ENCODE measurements at regions not wholly inside any gene's neighbourhood (a gene's known extent, or its start where the extent isn't known, plus 50 kb on each side); places are given as distances from the start of the nearest gene placed in this dataset.

DNA sequence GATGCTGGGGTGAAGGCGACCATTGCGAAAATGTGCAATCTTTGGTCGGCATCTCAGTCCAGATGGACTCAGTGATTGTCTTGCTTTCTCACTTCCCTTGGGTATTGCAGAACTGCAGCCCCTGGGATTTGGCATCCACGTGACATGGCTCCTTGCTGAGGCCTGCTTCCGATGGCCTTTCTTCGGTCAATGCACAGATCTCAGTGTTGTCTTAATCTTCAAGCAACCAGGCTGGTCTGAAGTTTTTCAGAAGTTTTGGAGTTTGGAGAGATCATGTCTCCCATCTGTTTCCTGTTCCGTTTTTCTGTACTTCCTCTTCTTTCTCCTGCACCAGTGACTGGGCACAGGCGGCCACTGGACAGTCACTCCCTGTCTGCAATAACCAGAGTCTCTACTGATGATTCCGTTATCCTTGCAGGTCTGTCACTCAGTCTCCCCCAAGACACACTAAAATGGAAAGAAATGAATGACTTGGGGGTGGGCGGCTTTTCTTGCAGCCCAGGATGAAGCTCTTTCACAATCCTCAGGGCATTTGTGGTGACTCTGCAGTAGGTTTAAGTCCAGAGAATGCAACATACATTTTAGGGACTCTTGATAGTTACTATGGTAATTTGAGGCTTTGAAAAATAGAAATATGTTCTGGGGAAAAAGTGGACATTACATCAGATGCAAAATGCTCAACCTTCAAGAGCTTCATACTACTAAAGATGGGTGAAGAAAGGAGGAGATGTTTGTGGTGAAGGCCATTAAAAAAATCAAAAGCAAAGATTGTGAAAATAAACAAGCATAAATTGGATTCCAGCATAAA, 106.3 kb upstream of the ZFHX3 start:
- no peaks in the 10 kb centered on the region for H3K4me1 Mint-ChIP-seq
- H3K4me3 Mint-ChIP-seq = no peak overlapping the region
- ChIA-PET POLR2A (no interaction called here), CTCF (interaction anchor here (1.2 kb wide), 1 partner anchor 191 kb away, joined by 5 read pairs; no protein-coding TSS in a partner anchor)
- peaks cover 6% of the 10 kb centered on the region for H3K27me3 Mint-ChIP-seq
- no peaks in the 10 kb centered on the region for H3K9me3 Mint-ChIP-seq
- no peak for DNase-seq
- H3K27ac Mint-ChIP-seq = no peak overlapping the region
- no peaks in the 10 kb centered on the region for H3K36me3 Mint-ChIP-seq (ENCODE audit: low read depth)

DNA sequence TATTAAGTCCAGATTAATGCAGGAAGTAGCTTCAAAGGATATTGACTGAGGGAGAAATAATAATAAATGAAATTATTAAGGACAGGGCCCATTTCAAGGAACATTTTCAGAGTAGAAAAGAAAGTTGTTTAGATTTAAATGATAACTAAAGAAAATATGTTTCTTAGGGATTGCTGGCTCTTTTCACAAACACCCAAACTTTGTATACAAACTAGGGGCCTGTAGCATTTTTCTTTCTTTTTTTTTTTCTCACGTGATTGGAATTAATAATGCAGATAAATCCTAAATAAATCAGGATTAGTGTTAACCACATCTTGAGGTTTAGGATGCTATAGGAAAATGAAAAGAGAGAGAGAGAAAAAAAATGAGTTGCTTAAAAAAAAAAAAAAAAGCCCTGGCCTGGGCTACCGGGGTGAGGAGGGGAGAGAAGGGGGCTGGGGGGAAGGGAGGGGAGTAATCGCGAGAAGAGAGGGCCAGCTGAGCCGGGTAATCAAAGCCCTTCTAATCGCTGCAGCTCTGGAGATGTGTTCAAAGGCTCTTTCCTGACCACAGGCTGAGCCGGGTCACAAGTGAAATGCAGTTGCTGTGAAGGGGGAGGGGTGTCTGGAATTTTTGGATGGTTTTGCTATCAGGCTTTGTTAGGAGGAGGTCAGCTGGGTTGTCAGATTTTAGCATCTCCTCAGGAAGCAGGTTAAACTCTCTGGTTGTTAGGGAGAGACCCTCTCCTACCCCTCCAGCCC, 104.6 kb upstream of the ZFHX3 start:
- no peaks in the 10 kb centered on the region for H3K4me1 Mint-ChIP-seq
- ChIA-PET CTCF (no interaction called here), POLR2A (no interaction called here)
- no peaks in the 10 kb centered on the region for H3K9me3 Mint-ChIP-seq
- DNase-seq = no peak
- H3K27me3 Mint-ChIP-seq = peaks cover 6% of the 10 kb centered on the region
- no peak overlapping the region for H3K27ac Mint-ChIP-seq
- no peaks in the 10 kb centered on the region for H3K36me3 Mint-ChIP-seq (ENCODE audit: low read depth)
- no peak overlapping the region for H3K4me3 Mint-ChIP-seq

DNA sequence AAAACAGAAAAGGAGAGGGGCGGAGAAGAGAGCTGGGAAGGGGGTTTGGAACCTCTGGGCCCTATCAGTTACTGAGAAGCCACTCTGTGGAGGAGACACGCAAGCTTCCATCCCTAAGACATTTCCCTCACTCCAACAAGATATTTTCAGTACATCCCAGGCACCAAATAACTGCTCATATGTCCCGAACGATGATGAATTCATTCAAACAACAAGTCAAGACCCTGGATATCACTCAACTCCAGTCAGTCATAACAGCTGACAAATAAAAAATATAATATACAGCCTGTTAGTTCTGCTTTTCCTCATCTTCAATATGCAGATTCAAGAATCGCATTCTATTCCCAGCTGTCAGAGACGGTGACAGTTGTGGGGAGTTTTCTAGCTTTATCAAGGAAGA, 104.0 kb upstream of the ZFHX3 start:
- Mint-ChIP-seq H3K4me3 (no peak overlapping the region), H3K36me3 (ENCODE audit: low read depth) (no peaks in the 10 kb centered on the region), H3K27ac (no peak overlapping the region), H3K4me1 (no peaks in the 10 kb centered on the region), H3K27me3 (peaks cover 6% of the 10 kb centered on the region), H3K9me3 (no peaks in the 10 kb centered on the region)
- DNase-seq = no peak
- ChIA-PET POLR2A (no interaction called here), CTCF (no interaction called here)

DNA sequence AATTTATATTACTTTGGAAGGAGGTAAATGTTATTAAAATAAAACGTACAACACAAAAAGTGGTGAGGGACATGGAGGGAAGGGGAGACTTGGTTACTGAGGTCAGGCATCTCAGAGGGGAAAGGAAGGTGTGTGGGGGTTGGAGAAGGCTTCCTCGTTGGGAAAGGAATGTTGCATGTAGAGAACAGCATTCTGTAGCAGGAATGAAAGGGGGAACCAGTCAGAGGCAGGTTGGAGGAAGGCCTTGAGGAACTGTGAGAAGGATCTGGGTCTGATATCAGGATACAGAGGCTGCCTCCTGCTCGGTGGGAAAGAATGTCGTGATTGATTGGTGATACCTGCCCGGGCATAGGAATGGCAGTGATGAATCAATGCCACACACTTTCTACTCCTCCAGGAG, 103.3 kb upstream of the ZFHX3 start:
- no peaks in the 10 kb centered on the region for H3K4me1 Mint-ChIP-seq
- H3K27ac Mint-ChIP-seq = no peak overlapping the region
- POLR2A ChIA-PET = no interaction called here
- H3K9me3 Mint-ChIP-seq = no peaks in the 10 kb centered on the region
- CTCF ChIA-PET = no interaction called here
- no peak for DNase-seq
- H3K27me3 Mint-ChIP-seq = peaks cover 6% of the 10 kb centered on the region
- no peaks in the 10 kb centered on the region for H3K36me3 Mint-ChIP-seq (ENCODE audit: low read depth)
- H3K4me3 Mint-ChIP-seq = no peak overlapping the region

DNA sequence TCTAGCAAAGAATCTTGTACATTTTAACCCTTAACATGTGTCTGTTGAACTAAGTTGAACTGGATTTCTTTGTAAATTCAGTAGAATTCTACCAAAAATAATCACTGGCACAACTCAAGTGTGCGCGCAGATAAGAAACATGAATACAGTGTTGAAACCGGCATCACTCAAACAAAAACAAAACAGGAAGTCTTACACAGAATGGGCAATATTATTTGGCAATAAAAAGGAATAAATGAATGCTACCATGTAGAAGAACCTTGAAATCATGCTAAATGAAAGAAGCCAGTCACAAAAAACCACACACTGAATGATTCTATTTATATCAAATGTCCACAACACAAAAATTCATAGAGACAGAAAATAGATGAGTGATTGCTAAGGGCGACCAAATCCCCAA, 102.9 kb upstream of the ZFHX3 start:
- H3K4me1 Mint-ChIP-seq = no peaks in the 10 kb centered on the region
- no peaks in the 10 kb centered on the region for H3K9me3 Mint-ChIP-seq
- H3K4me3 Mint-ChIP-seq = no peak overlapping the region
- no peaks in the 10 kb centered on the region for H3K36me3 Mint-ChIP-seq (ENCODE audit: low read depth)
- no peak for DNase-seq
- peaks cover 6% of the 10 kb centered on the region for H3K27me3 Mint-ChIP-seq
- ChIA-PET POLR2A (no interaction called here), CTCF (no interaction called here)
- H3K27ac Mint-ChIP-seq = no peak overlapping the region

DNA sequence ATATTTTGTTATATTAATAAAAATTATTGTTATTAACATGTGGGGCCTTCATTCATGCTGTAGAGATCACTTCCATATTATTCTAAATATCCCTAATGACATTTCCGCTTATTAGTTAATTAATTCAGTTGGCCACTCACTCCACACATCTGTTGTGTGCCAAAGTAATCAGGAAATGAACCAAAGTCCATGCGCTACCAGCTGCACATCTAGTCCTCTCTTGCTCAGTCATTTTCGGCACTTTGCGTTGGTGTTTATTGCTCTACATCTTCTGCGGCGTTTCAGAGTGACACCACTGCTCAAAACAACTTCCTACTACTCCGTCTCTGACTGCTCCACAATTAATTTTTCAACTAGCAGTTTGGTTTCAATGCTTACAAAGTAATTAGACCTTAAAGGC, 101.4 kb upstream of the ZFHX3 start:
- H3K4me1 Mint-ChIP-seq = no peaks in the 10 kb centered on the region
- CTCF ChIA-PET = no interaction called here
- H3K4me3 Mint-ChIP-seq = no peak overlapping the region
- no peak overlapping the region for H3K27ac Mint-ChIP-seq
- DNase-seq = no peak
- H3K36me3 Mint-ChIP-seq (ENCODE audit: low read depth) = no peaks in the 10 kb centered on the region
- H3K27me3 Mint-ChIP-seq = peaks cover 2% of the 10 kb centered on the region
- no peaks in the 10 kb centered on the region for H3K9me3 Mint-ChIP-seq
- POLR2A ChIA-PET = no interaction called here

DNA sequence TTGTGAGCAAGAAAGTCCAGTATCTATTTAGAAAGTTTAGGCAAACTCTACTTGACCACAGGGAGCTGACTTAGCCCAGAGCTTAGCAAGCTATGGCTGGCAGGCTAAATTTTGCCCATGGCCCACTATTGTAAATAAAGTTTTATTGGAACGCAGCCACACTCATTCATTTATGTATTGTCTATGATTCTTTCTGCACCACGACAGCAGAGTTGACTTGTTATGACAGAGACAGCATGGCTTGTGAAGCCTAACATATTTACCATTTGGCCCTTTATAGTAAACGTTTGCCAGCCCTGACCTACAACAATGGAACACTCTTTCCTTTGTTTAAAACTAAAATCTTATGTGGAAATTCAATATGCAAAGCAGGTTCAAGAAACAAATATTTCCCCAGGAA, 100.0 kb upstream of the ZFHX3 start:
- ChIA-PET POLR2A (no interaction called here), CTCF (no interaction called here)
- Mint-ChIP-seq H3K9me3 (no peaks in the 10 kb centered on the region), H3K4me1 (no peaks in the 10 kb centered on the region), H3K27ac (no peak overlapping the region), H3K4me3 (no peak overlapping the region), H3K36me3 (ENCODE audit: low read depth) (no peaks in the 10 kb centered on the region), H3K27me3 (no peaks in the 10 kb centered on the region)
- DNase-seq = no peak

DNA sequence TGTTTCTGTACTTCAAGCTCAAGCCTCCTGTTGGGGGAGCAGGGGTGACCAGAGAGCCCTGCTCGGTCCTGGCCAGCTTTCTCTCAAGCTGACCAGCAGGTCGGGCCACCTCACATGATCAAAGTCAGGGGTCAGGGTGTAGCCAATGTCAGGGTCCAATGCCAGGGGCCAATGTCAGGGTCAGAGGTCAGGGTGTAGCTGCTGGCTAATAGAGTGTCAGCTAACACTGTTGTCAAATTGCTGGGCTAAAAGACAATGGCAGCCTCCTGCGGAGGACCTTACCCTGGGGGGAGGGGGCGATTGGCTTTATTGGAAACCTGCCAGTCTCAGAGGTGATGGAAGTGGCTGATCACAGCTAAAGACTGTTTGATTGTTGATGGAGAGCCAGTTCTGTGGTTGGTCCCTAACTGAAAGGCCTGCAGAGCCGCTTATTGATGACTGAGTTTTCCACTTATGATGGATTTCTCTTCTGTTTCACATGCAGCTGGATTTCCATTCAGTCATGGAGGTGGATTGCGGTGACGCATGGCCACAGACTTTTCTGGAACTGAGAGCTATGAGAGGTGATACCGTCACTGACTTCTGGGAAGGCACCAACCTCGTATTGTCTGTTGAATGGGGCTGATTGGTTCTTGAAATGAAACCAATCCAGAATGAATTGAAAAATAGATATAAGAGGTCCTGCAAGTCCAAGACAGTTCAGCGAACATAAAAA, 97.4 kb upstream of the ZFHX3 start:
- Mint-ChIP-seq H3K4me3 (no peak overlapping the region), H3K27ac (no peak overlapping the region), H3K4me1 (no peaks in the 10 kb centered on the region), H3K9me3 (no peaks in the 10 kb centered on the region), H3K27me3 (no peaks in the 10 kb centered on the region), H3K36me3 (ENCODE audit: low read depth) (no peaks in the 10 kb centered on the region)
- ChIA-PET POLR2A (no interaction called here), CTCF (interaction anchor here (0.5 kb wide), 1 partner anchor 11 kb away, joined by 4 read pairs; no protein-coding TSS in a partner anchor)
- no peak for DNase-seq

DNA sequence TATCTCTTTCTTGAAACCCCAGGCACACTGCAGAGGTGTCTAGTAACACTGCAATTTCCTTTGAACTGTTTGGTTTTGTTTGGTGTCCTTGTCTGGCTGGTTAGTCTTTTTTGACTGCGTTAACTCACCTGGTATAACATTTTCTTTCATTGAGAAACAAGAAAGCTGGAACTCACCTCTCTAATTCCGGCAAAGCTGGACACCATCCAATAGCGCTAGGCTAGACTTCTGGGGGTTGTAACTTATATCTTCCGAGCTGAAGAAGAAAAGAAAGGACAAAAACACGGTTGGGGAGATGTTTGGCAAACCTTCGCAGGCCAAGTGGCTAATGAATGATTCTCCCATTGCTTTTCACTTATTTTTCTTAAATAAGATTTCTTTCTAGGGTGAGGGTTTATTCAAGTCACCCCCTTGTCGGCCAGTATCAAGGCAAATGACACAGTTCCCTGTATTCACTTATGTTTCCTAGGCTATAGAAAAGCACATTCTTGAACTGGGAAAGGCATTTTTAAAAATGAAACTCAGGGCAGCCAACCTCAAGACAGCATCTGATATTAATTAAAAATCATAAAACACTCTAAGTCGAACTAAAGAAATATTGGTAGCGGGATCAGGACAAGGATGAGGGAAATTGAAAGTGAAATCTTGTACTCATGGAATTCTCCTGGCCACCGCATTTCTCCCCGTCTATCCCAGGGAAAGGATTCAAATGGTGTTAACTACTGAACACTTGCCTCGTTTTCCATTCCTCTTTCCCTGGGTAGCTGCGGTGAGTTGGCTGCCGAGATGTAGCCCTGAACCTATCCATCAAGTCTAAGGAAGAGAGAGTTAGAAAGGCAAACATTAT, 95.9 kb upstream of the ZFHX3 start:
- H3K27ac Mint-ChIP-seq = no peak overlapping the region
- ChIA-PET CTCF (no interaction called here), POLR2A (no interaction called here)
- H3K27me3 Mint-ChIP-seq = no peaks in the 10 kb centered on the region
- no peak for DNase-seq
- no peaks in the 10 kb centered on the region for H3K9me3 Mint-ChIP-seq
- no peaks in the 10 kb centered on the region for H3K4me1 Mint-ChIP-seq
- no peaks in the 10 kb centered on the region for H3K36me3 Mint-ChIP-seq (ENCODE audit: low read depth)
- H3K4me3 Mint-ChIP-seq = no peak overlapping the region

DNA sequence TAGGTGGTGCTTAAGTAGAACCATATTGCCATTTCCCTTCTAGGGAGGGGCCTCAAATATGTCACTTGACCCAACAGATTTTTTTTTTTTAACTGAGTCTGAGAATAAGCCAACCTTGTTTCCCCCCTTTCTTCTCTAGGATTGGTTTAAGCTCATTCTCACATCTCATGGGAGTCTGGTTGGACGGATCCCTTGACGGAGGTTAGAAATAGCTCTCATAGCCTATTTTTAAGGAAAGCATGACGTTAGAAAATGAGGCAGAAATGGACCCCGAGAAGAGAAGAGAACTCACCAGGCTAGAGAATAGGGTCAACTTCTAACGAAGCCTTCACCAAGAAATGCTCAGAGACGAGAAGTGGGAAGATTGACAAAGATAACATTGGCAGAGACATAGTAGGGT, 95.1 kb upstream of the ZFHX3 start:
- Mint-ChIP-seq H3K4me3 (no peak overlapping the region), H3K9me3 (no peaks in the 10 kb centered on the region), H3K36me3 (ENCODE audit: low read depth) (no peaks in the 10 kb centered on the region), H3K27ac (no peak overlapping the region), H3K27me3 (no peaks in the 10 kb centered on the region), H3K4me1 (no peaks in the 10 kb centered on the region)
- CTCF ChIA-PET = no interaction called here
- POLR2A ChIA-PET = no interaction called here
- DNase-seq = no peak

DNA sequence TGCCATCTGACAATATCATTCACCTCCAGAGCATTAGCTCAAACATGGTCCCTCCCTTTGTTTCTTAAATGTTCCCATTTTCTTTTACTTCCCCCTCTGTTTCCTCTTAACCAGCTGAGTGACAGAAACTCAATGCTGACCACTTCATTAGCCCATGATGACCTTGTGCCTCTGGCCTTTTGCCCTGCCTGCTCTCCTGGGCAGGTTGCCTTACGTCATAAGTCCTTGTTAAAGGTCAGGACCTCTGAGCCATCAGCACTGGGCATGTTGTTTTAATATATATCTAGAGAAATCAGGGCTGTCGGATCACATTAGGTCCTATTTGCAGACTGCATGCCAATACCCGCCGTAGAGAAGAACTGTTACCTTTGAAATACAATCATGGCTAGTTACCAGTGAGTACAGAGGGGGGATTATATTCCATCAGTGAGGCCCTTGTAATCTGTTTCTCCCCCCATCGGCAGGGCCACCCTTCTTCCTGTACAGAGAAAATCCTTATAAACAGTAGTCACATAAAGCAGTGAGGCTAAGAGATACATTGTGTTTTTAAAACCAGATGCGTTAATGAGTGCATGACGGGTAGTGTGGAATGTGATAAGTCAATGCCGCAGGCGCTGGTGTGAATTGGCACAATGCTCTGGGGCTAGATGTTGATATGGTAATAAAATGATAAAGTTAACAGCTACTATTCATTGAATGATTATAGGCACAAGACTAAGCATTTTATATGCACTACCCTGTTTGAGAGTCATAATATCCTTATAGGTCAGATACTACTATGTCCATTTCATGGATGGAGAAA, 94.3 kb upstream of the ZFHX3 start:
- no peak for DNase-seq
- Mint-ChIP-seq H3K36me3 (ENCODE audit: low read depth) (no peaks in the 10 kb centered on the region), H3K4me3 (no peak overlapping the region), H3K9me3 (no peaks in the 10 kb centered on the region), H3K4me1 (no peaks in the 10 kb centered on the region), H3K27me3 (no peaks in the 10 kb centered on the region), H3K27ac (no peak overlapping the region)
- ChIA-PET CTCF (no interaction called here), POLR2A (no interaction called here)

DNA sequence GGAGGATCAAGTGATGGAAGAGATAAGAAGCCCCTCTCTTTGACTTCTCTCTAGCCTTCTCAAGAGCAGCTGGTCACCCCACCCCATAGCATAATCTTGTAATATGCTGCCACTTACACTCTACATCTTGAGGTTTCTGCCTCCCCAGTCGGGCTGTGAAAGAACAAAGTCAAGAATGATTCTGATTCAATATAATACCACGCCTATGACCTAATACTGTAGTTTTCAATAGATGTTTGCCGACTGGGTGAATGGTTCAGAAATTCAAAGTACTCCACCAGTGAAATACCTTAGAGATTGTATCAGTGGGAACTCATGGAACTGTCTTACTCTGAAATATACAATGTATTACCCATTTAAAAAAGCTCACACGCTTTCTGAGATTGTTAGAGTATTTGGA, 93.0 kb upstream of the ZFHX3 start:
- H3K27ac Mint-ChIP-seq = no peak overlapping the region
- no peaks in the 10 kb centered on the region for H3K9me3 Mint-ChIP-seq
- CTCF ChIA-PET = no interaction called here

More for the DNA sequence above, 93.0 kb upstream of the ZFHX3 start:
- H3K27me3 Mint-ChIP-seq = no peaks in the 10 kb centered on the region
- H3K36me3 Mint-ChIP-seq (ENCODE audit: low read depth) = no peaks in the 10 kb centered on the region
- no peak for DNase-seq
- no peak overlapping the region for H3K4me3 Mint-ChIP-seq
- H3K4me1 Mint-ChIP-seq = no peaks in the 10 kb centered on the region
- POLR2A ChIA-PET = no interaction called here
